Fibroblast of pulmonary artery (primary cell): ENCODE measurements at regions not wholly inside any gene's neighbourhood (a gene's known extent, or its start where the extent isn't known, plus 50 kb on each side); places are given as distances from the start of the nearest gene placed in this dataset.
A peak's percentile ranks its signal among the peaks of the same experiment; 100 is the strongest.
"Not testable (repeated sequence)": the region's sequence is repeated elsewhere in the genome, so short reads cannot be mapped to it uniquely, and the experiment has no call there.

Experiments
- DNase-seq: peaks from one replicate; pipeline ENCODE4 v3.0.0-alpha.2; 2010; ENCODE audit warnings: low read depth
- H3K4me3 ChIP-seq: replicated peaks from 2 replicates; pipeline ENCODE4 v1.5.1; 2011; ENCODE audit warnings: low read depth, mild to moderate bottlenecking, control low read depth, low read length, moderate library complexity

GRCh38 chr2:111488451-111488850 lies 367.7 kb downstream of the BCL2L11 start:
- H3K4me3 ChIP-seq, DNase-seq: not testable (repeated sequence)

DNA sequence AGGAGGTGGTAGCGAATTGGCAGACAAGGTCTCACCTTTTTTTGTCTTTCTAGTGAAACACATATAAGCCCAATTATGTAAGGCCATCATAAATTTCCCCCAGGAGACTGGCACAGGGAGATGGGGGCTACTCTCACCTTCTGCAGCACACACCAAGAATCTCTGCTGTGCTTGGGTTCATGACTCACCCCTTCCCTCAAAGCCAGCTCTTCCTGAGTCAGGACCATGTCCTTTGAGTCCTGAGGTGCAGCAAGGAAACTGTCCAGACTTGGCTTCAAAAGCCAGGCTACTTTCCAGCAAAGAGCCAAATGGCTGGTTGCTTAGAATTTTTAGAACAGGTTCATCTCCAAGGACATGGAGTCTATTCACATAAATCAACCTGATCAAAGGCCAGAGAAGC lies 368.7 kb downstream of the BCL2L11 start:
- not testable (repeated sequence) for H3K4me3 ChIP-seq, DNase-seq

GRCh38 chr2:111491181-111491580 lies 370.5 kb downstream of the BCL2L11 start:
- not testable (repeated sequence) for DNase-seq

GRCh38 chr2:111491614-111492013 lies 370.9 kb downstream of the BCL2L11 start:
- not testable (repeated sequence) for H3K4me3 ChIP-seq
- peak; percentile 26 for DNase-seq

More at GRCh38 chr2:111491181-111491580, 370.5 kb downstream of the BCL2L11 start:
- not testable (repeated sequence) for H3K4me3 ChIP-seq

- DNase-seq, result not testable (repeated sequence)
- H3K4me3 ChIP-seq, result peak overlapping the region; percentile 46
These were observed 372.4 kb downstream of the BCL2L11 start for GRCh38 chr2:111492995-111493719.

- peak overlapping the region; percentile 46 for H3K4me3 ChIP-seq
- DNase-seq, result not testable (repeated sequence)
These were observed 373.0 kb downstream of the BCL2L11 start for GRCh38 chr2:111493720-111494078.

DNA sequence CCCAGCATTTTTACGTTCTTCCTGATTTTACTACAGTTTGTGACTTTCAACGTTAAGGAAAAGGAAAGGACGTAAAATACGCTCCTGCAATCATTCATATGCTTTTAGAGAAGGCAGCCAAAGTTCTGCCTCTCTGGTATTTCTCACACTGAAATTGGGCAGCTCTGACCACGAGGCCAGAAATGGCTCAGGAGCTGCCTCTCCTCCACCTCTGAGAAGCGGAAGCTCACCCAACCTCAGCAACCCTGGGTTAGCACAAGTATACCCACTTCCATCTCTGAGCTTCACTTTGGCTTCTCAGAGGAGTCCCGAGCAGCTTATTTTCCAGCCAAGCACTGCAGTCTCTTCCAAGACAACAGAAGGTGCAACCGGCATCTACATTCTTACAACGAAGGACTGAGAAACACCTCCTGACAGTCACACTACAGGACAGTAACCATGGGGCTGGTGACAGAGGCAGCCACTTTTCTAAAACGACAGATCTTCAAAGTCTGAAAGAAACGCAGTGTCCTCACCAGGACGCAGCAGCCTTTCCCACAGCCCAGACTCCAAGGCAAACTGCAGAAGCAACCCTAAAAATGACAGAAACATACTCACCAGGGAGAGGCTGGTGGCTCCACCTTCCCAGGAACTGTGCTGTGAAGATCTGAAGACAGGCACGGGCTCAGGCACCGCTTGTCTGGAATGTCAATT lies 373.7 kb downstream of the BCL2L11 start:
- H3K4me3 ChIP-seq, result peak overlapping the region; percentile 46
- DNase-seq, result not testable (repeated sequence)

- peak overlapping the region; percentile 46 for H3K4me3 ChIP-seq
These were observed 374.2 kb downstream of the BCL2L11 start for GRCh38 chr2:111494981-111495315.

DNA sequence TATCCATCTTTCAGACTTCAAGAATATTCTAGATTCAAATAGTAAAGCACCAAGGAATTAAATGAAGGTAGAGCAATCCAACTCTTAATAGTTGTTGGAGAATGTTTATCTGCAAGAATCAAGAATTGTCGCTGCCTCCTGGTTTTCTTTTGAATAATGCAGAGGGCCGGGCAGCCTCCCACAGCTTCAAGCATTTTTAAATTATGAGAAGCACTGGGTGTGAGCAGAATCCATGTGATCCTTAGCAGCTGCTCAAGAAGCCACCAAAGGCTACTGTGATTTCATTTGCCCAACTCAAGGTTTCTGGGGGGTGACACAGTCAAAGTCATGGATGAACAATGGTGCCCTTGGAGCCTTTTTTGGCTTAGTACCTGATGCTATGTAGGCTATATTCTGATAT lies 374.9 kb downstream of the BCL2L11 start:
- DNase-seq, result peak; percentile 42
- not testable (repeated sequence) for H3K4me3 ChIP-seq

More at GRCh38 chr2:111494981-111495315, 374.2 kb downstream of the BCL2L11 start:
- not testable (repeated sequence) for DNase-seq

- H3K4me3 ChIP-seq, result not testable (repeated sequence)
- peak; percentile 64 for DNase-seq
These were observed 375.5 kb downstream of the BCL2L11 start for GRCh38 chr2:111496176-111496575.

DNA sequence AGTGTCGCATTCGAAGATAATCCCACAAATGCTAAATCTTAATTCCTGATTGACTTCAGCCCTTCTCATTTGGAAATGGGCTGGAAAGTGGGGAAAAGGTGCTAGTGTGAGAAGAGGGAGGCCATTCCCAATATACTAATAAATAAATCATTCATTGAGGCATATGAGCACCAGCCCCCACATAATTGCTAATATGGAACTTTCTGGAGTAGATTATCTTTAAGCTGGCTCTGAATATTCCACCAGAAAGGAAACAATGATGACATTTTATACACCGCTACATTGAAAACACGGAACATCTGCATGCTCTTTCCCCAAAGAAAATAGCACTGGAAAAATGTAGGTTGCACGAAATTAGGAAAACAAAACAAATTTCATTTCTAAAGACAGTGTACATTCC lies 376.1 kb downstream of the BCL2L11 start:
- DNase-seq, result not testable (repeated sequence)

DNA sequence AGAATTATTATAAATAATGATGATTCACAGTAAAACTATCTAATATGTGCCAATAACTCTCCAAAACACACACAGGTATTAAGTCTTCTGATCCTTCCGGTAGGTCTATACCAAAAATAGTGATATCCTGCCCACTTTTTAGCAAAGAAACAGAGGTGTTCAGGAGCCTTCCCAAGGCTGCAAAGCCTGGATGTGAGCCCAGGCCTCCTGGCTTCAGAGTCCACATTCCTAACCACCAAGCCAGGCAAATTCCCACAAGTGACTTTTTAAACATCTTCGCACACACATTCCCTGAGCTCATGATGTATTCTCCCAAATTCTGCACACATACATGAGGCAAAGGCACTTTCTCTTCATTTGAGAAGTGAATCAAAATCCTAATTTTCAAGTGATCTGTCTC lies 376.6 kb downstream of the BCL2L11 start:
- peak; percentile 67 for DNase-seq
- H3K4me3 ChIP-seq, result not testable (repeated sequence)

More for the DNA sequence above, 376.1 kb downstream of the BCL2L11 start:
- H3K4me3 ChIP-seq, result not testable (repeated sequence)

DNA sequence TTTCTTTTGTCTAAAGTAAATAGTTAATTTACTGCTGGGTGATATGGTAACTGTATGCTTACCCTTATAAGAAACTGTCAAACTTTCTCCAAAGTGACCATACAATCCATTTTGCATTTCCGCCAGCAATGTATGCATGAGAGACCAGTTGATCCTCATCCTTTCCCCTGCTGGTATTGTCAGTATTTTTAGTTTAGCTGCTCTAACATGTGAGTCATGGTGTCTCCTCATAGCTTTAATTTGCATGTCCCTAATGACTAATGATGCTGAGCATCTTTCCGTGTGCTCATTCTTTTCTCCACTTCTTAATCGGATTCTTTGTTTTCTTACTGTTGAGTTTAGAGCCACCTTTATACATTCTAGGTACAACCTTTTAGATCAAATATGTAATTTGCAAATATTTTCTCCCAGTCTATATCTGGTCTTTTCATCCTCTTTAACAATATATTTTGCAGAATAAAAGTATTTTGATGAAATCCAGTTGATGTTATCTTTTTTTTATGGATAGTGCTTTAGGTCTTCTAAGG lies 379.9 kb downstream of the BCL2L11 start:
- H3K4me3 ChIP-seq, DNase-seq: not testable (repeated sequence)

- not testable (repeated sequence) for DNase-seq, H3K4me3 ChIP-seq
These were observed 380.0 kb downstream of the ANAPC1 start for GRCh38 chr2:111503844-111504570.

GRCh38 chr2:111504571-111504942 lies 379.4 kb downstream of the ANAPC1 start:
- DNase-seq, H3K4me3 ChIP-seq: not testable (repeated sequence)

GRCh38 chr2:111505267-111505666 lies 378.7 kb downstream of the ANAPC1 start:
- H3K4me3 ChIP-seq, DNase-seq: not testable (repeated sequence)

GRCh38 chr2:111506936-111507335 lies 377.1 kb downstream of the ANAPC1 start:
- not testable (repeated sequence) for H3K4me3 ChIP-seq, DNase-seq

GRCh38 chr2:111509225-111509869 lies 374.6 kb downstream of the ANAPC1 start:
- not testable (repeated sequence) for DNase-seq, H3K4me3 ChIP-seq

- H3K4me3 ChIP-seq, DNase-seq: not testable (repeated sequence)
These were observed 373.6 kb downstream of the ANAPC1 start for GRCh38 chr2:111510384-111510783.
